ENCODE measurements at regions not wholly inside any gene's neighbourhood (a gene's known extent, or its start where the extent isn't known, plus 50 kb on each side); places are given as distances from the start of the nearest gene placed in this dataset.

DNA sequence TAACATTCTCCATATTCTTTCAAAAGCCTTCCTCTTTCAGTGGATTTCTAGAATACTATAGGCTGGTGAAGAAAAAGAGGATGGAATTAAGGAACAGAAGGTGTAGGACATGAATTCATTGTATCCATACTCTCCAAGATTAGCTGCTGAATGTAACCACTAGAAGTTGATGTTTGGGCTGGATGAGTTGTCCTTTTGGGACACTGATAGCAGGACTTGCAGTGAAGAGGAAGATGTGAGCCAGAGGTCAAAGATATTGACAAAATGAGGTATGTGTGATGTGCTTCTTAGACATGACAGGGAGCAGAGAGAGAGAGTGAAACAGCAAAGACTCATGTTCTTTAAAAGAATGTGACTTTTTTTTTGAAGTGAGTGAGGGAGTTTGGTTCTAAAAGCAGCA lies 134.3 kb upstream of the MAN1A1 start:
- TF ChIP-seq, protein P1, sequence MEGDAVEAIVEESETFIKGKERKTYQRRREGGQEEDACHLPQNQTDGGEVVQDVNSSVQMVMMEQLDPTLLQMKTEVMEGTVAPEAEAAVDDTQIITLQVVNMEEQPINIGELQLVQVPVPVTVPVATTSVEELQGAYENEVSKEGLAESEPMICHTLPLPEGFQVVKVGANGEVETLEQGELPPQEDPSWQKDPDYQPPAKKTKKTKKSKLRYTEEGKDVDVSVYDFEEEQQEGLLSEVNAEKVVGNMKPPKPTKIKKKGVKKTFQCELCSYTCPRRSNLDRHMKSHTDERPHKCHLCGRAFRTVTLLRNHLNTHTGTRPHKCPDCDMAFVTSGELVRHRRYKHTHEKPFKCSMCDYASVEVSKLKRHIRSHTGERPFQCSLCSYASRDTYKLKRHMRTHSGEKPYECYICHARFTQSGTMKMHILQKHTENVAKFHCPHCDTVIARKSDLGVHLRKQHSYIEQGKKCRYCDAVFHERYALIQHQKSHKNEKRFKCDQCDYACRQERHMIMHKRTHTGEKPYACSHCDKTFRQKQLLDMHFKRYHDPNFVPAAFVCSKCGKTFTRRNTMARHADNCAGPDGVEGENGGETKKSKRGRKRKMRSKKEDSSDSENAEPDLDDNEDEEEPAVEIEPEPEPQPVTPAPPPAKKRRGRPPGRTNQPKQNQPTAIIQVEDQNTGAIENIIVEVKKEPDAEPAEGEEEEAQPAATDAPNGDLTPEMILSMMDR (IDR thresholded peaks at IDR 0.05) = no peak
- no peak for TF ChIP-seq POLR2A (IDR thresholded peaks at IDR 0.05)

All from body of pancreas (tissue), 4 donors.